B cell (primary cell): ENCODE measurements at regions not wholly inside any gene's neighbourhood (a gene's known extent, or its start where the extent isn't known, plus 50 kb on each side); places are given as distances from the start of the nearest gene placed in this dataset.

Source experiments
- CTCF ChIP-seq: fragments of 200-600 bp; IDR thresholded peaks from one replicate; pipeline ENCODE4 v1.8.0; 2022; ENCODE audit warnings: antibody characterized with exemption, mild to moderate bottlenecking
- EZH2 ChIP-seq: IDR thresholded peaks from 2 replicates; pipeline ENCODE4 v1.6.1; 2012; ENCODE audit warnings: borderline replicate concordance, low read depth, mild to moderate bottlenecking, moderate library complexity, low read length; ENCODE audit not compliant: insufficient read depth, poor library complexity, severe bottlenecking

- TF ChIP-seq CTCF (no peak), EZH2 (no peak)
These were observed 530.6 kb downstream of the FUT8 start for GRCh38 chr14:65943150-65943549.
